ENCODE measurements at regions not wholly inside any gene's neighbourhood (a gene's known extent, or its start where the extent isn't known, plus 50 kb on each side); places are given as distances from the start of the nearest gene placed in this dataset.
"Not testable (repeated sequence)": the region's sequence is repeated elsewhere in the genome, so short reads cannot be mapped to it uniquely, and the experiment has no call there.

DNA sequence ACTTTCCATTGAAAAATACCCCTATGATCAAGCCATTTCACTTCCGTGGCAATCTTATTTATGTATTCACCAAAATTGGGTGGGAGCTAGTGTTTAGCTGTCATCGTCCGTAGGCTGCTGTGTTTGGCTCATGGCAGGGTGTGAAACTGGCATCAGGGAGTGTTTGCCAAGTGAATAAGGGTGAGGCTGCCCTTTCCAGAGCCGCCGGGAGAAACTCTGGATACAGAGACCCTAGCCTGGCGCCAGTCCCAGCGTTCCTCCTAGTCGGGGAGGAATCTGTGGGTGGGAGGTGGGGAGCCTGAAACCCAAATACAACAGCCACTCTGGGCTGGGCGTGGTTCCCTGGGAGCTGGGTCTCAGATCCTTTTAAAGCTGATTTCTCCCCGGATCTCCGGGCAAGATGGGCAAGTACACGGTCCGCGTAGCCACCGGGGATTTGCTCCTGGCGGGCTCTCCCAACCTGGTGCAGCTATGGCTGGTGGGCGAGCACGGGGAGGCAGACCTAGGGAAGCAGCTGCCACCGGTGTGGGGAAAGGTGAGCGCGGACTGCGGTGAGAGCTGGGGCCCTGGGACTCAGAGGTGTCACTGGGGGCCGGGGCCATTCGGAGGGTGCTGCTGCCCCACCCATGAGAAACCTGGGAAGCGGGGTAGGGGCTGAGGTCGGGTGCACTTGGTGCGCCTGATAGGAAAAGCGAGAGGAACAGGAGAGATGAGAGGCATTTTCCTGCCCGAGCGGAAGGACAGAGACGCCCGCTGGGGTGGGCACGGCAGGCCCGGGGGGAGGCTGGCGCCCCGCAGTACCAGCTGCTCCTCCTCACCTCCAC is 62.1 kb upstream of the TEKT1 start:
- intact Hi-C loops (cut with DNase I), result loop anchor here (10.0 kb wide), 1 partner anchor 229 kb away; no protein-coding TSS in a partner anchor
- no peak for DNase-seq (ENCODE audit: low spot score)

DNA sequence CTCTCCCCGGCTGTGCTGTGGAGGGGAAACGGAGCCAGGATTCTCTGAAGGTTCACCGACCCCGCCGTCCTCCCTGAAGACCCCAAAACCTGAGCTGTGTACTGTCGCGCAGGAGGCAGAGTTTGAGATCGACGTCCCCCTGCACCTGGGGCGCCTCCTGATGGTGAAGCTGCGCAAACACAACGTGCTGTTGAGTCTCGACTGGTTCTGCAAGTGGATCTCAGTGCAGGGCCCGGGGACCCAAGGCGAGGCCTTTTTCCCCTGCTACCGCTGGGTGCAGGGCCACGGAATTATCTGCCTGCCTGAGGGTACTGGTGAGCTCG is 62.6 kb upstream of the TEKT1 start:
- no peak for DNase-seq (ENCODE audit: low spot score)
- intact Hi-C loops (cut with DNase I), result loop anchor here (10.0 kb wide), 1 partner anchor 229 kb away; no protein-coding TSS in a partner anchor

DNA sequence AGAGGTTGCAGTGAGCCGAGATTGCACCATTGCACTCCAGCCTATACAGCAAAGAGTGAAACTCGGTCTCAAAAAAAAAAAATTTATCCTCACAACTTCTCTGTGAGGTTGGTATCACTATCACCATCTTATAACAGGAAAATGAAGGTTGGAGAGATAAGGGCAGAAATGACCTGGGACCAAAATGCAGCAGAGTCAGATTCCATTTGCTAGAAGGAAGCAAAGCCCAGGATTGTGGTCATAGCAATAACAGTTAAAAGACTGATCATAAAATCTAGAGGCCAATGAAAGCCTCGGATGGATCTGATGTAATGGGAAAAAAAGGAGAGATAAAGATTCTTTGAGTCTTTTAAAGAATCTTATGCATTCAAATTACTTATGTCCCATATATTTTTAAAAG is 69.6 kb upstream of the TEKT1 start:
- intact Hi-C loops (cut with DNase I), result no loop called here
- no peak for DNase-seq (ENCODE audit: low spot score)

DNA sequence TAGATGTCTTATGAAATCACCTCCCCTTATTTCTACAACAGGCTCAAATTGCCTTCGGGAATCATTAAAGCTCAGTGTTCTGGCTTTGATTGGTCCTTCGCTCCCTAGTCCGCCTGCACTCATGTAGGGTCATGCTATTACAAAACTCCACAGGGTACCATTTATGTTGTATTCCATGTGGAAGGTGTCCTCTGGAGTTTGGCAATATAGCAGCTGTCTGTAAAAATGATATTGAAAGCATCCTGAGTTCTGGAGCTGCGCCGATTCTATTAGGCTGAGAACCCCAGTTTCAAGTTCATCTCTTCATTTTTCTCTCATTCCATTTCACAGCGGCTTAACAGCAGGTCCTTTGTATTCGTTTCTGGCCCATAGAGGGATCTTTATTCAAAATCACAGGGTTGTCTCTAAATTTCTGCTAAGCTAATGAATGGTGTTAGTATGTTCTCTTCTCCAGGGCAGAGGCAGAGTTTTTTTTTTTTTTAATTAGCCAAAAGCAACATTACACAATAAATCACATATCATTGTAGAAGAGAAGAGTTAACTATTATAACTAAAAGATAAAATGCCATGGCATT is 71.9 kb upstream of the TEKT1 start:
- DNase-seq (ENCODE audit: low spot score), result no peak
- intact Hi-C loops (cut with DNase I), result no loop called here

DNA sequence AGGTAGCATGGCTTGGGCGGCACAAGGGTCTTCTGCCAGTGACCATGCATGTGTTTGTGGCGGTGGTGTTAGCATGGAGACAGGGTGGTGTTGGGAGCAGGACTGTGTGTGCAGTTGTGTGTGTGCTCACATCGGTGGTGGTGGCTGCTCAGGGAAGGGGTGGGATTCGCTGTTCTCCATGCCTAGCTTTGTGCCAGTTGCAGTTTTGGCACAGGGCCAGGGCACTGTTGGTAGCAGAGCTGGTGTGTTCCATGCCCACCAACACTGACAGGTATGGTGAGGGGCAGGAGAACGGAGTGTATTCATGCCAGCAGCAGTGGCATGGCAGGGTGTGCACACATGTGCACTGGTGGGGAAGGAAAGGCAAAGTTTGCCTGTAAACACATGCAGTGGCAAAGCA is 77.3 kb upstream of the TEKT1 start:
- no peak for DNase-seq (ENCODE audit: low spot score)
- intact Hi-C loops (cut with DNase I), result no loop called here

DNA sequence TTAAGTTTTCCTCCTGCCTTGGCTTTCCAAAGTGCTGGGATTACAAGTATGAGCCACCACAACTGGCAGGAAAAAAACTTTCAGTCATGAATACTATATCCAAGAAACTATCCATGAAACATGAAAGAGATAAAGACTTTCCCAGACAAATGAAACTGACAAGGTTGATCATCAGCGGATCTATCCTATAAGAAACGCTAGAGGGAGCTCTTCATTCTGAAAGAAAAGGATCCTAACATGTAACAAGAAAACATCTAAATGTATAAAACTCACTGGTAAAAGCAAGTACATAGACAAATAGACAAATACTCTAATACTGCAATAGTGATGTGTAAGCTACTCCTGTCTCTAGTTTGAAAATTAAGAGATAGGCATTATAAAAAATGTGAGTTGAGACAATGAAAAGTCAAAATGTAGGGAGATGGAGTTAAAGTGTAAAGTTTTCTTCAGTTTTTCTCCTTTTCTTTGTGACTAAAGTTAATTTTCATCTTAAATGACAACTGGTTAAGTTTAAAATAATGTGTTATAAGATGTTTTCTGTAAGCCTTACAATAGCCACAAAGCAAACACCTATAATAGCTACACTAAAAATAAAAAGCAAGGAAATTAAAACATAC is 79.6 kb upstream of the TEKT1 start:
- intact Hi-C loops (cut with DNase I), result loop anchor here (10.0 kb wide), 1 partner anchor 224 kb away; no protein-coding TSS in a partner anchor
- no peak for DNase-seq (ENCODE audit: low spot score)

DNA sequence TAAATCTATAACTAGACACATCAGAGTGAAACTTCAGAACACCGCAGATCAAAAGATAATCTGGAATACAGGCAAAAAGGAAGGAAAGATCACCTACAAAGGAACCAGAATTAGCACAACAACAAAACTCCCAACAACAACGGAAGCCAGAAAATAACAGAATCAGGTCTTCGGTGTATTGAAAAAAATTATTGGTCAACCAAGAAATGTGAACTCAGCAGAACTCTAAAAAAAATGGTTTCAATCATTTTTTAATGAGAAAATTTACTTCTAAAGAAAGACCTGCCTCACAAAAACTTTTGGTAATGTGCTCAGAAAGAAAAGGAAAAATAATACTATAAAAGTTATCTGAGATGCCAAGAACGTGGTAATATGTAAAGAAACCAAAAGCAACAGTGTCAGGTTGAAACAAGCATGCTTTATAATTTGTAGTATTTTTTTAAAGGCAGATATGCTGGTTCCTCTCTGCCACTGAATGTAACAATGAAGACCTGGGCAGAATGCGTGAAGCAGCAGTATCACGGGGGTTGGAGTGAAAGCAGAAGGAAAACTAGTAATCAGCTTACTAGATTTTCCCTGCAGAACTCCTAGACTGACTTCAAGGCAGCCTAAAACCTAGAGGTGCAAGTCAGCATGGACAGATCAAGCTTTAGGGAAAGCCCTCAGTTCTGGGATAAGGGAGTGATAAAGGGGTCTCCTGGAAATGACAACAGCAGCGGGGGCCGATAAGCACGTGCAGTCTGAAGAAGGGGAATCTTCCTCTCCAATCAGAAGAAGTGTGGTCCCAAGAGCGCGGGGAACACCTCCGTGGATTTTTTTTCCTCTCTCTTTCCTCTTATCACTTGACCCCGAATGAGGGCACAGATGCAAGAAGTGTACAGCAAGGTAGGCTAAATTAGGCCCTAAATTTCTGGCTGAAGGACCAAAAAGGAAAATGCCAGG is 80.9 kb upstream of the TEKT1 start:
- DNase-seq (ENCODE audit: low spot score), result no peak
- intact Hi-C loops (cut with DNase I), result loop anchor here (10.0 kb wide), 1 partner anchor 222 kb away; no protein-coding TSS in a partner anchor

DNA sequence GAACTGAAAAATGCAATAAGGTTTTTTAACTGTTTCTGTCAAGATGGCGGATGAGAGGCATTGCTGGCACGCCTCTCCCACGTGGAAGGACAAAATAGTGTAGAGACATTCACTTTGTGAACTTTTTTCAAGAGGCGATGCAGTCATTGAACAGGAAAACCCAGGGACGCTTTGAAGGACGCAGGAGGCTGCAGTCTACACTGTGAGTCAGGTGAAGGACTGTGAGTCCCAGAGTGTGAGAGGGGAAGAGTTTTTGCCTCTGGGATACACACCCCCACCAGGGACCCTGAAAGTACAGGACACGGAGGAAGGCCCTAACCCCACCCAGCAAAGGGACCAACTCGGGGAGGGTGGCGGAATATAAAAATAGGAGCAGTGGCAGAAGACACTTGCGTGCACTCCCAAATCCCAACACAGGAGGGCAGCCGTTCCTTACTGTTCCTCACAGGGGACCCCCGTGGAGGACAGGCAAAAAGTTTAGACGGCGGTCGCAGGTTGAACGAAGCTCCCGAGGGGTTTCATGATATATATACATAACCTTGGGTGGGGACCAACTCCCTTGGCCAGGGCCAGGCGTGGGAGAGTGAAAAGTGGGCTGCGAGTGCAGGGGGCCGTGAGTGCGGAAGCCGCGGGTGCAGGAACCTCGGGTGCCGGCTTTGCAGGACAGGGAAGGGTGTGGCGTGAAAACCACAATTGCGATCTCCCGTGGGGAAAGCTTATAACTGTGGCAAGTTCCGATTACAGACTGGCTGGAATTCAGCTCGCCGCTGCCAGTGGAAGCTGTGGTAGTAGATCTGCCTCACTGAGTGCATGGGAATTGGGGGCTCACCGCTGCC is 82.0 kb upstream of the ALOX12 start:
- DNase-seq (ENCODE audit: low spot score), result peak; percentile 81
- intact Hi-C loops (cut with DNase I), result loop anchor here (2.0 to 10.0 kb wide), 2 partner anchors 91 to 221 kb away; no protein-coding TSS in a partner anchor

DNA sequence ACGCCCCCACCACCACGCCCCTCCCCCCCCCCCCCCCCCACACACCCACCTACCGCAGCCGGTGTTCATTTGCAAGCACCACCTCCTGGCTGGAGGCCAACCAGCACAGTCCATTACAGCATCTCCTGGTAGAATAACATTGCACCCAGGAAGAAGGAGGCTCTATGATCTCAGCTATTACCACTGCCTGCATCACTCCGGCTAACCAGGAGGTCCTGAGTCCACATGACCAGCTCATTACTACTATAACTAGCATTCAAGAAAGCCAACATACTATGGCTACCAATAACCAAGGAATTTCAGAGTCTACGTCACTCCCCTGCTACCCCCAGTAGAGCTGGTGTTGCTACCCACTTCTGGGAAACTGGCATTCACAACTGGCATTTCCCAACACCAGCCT is 81.1 kb upstream of the ALOX12 start:
- DNase-seq (ENCODE audit: low spot score), result no peak
- intact Hi-C loops (cut with DNase I), result loop anchor here (2.0 to 10.0 kb wide), 2 partner anchors 90 to 220 kb away; no protein-coding TSS in a partner anchor

DNA sequence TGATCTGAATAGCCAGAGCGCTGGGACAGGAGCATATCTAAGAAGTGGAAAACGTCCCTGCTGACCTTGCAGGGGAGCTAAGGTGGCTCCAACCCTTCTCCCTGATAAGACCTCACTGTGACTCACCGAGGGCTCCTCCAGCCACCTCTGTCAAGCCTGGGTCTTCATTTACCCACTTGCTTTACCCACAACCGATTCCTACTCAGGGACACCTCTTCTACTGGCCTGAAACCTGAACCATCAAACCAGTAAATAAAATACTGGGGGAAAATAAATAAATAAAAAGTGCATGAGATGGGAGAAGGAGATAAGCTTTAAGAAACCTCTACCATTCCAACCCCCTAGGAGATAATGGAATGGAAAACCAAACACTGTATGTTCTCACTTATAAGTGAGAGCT is 80.2 kb upstream of the ALOX12 start:
- intact Hi-C loops (cut with DNase I), result loop anchor here (2.0 to 10.0 kb wide), 2 partner anchors 89 to 219 kb away; no protein-coding TSS in a partner anchor
- no peak for DNase-seq (ENCODE audit: low spot score)

DNA sequence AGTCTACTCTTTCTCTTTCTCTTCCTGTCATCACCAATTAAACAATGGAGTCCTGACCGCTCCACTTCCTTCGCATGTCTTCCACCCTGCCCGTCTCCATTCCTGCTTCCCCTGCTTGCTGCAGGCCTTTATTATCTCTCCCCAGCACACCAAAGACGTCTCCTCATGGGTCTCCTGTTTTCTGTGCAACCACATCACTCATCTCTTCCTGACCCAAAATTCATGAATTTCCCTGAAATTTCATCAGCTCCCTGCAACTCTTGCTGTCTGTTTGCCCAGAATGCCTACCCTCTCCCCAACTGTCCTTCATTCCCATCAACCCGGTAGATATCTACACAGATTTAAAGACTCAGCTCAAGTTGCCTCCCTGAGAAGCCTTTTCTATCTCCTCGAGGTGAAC is 76.7 kb upstream of the ALOX12 start:
- intact Hi-C loops (cut with DNase I), result loop anchor here (10.0 kb wide), 1 partner anchor 216 kb away; no protein-coding TSS in a partner anchor
- DNase-seq (ENCODE audit: low spot score), result no peak

DNA sequence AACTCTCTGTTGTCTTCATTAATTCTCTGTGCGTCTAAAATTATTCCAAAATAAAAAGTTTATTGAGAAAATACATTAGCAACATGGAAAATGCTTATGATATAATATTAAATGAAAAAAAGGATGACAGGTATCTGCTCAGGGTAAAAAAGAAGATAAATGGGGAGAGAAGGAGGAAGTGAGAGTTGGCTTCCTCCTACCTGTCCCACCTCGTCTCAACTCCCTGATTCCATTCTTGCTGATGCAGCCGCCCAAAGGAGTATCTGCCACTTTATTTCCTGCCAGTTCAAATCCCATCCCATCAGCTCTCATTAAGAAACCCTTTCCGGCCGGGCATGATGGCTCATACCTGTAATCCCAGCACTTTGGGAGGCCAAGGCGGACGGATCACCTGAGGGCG is 72.5 kb upstream of the ALOX12 start:
- intact Hi-C loops (cut with DNase I), result no loop called here
- no peak for DNase-seq (ENCODE audit: low spot score)

DNA sequence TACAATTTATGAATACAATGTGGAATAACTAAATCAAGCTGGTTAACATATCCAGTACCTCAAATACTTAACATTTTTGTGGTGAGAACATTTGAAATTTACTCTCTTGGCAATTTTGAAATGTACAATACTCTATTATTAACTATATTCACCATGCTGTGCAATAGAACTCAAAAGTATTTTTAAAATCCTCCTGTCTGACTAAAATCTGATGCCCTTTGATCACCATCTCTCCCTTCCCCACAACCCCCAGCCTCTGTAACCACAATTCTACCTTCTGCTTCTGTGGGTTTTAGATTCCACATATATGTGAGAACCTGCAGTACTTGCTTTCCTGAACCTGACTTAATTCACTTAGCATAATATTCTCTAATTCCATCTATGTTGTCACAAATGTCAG is 71.6 kb upstream of the ALOX12 start:
- DNase-seq (ENCODE audit: low spot score), result no peak
- intact Hi-C loops (cut with DNase I), result no loop called here

DNA sequence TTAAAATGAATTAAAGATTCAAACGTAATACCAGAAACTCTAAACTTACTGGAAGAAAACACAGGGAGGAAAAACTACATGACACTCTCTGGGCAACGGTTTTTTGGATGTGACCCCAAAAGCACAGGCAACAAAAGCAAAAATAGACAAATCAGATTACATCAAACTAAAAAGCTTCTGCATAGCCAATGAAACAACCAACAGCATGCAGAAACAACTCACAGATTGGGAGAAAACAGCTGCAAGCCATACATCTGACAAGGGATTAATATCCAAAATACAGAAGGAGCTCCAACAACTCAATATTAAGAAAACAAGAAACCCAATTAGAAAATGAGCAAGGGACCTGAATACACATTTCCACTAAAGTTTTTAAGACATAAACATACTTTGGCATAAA is 69.2 kb upstream of the ALOX12 start:
- intact Hi-C loops (cut with DNase I), result no loop called here
- no peak for DNase-seq (ENCODE audit: low spot score)

DNA sequence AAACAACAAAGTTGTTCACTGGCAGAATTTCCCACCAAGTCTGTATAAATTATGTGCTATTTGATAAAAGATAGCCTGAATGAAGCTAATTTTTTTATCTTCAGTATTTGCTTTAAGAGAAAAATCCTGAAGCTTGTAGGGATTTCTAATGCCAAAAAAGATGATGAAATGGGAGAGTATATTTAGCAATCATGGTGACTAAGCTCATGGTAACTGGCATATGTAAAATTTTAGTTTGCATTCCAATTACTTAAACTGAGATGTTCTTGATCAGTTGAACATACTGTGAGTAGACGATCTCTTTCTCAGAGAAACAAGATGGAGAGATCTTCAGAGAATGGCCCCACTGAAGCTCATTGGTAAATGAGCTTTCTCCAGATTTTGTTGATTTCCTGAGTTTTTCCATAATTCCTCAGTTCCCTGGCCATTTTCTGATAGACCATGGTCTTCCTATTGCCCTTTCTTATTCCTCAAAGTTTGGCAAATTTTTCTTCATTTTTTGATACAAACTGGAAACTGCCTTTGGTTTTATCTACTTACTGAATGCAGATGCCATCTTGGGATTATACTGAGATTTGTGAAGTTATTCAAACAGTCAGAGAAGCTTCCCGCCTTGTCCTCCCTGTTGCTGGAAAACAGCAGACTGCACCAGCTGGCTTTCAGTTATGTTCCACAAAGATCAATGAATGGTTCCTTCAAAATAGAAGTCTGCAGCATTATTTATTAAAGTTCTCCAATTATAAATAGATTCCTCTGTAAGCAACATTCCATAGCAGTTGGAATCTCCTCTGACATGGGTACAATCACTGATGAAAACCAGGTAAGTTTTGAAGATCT is 68.3 kb upstream of the ALOX12 start:
- no peak for DNase-seq (ENCODE audit: low spot score)
- intact Hi-C loops (cut with DNase I), result no loop called here

DNA sequence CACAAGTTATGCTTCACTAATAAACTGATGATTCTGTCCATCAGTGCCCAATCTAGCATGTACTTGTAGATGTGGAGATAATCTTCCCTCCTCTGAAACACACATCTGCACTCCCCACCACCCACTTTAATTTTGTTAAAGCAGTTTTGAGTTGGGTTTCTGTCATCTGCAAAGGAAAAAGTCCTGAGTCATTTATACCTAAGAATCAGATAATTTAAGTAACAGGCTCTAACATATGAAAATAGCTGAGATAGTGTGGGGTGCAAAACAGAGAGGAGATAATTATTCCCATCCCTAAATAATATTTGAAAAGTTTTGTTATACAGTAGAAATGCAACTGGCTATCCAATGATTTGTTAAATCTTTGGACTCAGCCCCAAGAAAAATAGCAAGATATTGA is 67.7 kb upstream of the ALOX12 start:
- DNase-seq (ENCODE audit: low spot score), result no peak
- intact Hi-C loops (cut with DNase I), result no loop called here

DNA sequence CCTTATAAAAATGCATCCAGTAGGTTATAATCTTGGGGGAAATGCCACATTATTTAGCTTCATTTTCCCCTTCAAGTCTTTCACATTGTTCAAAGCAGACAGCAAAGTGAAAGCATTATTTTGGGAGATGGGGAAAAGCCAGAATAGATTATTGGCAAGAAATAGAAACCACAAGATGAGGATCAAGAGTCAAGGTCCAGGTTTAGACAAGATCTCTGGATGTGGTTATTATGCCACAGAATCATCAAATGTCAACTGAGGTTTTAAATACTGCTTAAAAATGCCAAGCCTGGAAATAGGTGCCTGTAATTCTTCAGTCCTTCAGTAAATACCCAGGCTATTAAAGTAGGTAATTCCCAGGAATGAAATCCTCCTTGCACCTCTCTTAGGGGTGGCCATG is 65.1 kb upstream of the ALOX12 start:
- intact Hi-C loops (cut with DNase I), result no loop called here
- no peak for DNase-seq (ENCODE audit: low spot score)

DNA sequence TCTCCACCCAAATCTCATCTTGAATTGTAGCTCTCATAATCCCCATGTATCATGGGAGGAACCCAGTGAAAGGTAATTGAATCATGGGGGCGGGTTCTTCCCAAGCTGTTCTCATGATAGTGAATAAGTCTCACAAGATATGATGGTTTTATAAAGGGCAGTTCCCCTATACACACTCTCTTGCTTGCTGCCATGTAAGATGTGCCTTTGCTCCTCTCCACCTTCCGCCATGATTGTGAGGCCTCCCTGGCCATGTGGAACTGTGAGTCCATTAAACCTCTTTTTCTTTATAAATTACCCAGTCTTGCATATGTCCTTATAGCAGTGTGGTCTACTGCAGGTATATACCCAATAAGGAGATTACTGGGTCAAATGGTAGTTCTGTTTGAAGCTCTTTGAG is 61.3 kb upstream of the ALOX12 start:
- intact Hi-C loops (cut with DNase I); DNase-seq (ENCODE audit: low spot score): not testable (repeated sequence)
